ENCODE measurements at regions not wholly inside any gene's neighbourhood (a gene's known extent, or its start where the extent isn't known, plus 50 kb on each side); places are given as distances from the start of the nearest gene placed in this dataset.

- H3K27me3 Mint-ChIP-seq: no peaks in the 10 kb centered on the region
- H3K4me3 Mint-ChIP-seq: no peak overlapping the region
- H3K36me3 Mint-ChIP-seq (ENCODE audit: low read depth): no peaks in the 10 kb centered on the region
- no peaks in the 10 kb centered on the region for H3K9me3 Mint-ChIP-seq
- no peak overlapping the region for H3K27ac Mint-ChIP-seq
- POLR2A ChIA-PET: no interaction called here
- no peaks in the 10 kb centered on the region for H3K4me1 Mint-ChIP-seq
- CTCF ChIA-PET: no interaction called here
- no peak for DNase-seq
These were observed 160.8 kb upstream of the MYCN start for GRCh38 chr2:15779381-15780041.

DNA sequence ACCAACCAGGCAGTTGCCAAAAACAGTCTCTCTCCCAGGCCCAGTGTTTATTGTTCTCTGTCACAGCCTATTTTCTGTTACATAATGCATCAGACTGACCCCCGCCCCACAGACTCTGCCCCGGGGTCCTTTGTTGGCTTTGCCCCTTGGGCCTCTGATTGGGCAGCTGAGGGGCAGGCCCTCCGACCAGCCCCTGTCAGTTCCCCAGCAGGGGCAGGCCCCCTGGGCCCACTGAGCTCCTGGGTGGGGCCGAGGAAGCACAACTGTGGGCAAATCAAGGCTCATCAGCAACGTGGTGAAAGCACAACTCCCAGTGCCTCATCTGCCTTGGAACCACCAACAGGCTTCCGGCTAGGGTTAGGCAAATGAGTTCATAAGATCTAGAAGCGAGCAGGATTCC, 160.1 kb upstream of the MYCN start:
- ChIA-PET POLR2A (no interaction called here), CTCF (no interaction called here)
- H3K4me1 Mint-ChIP-seq: no peaks in the 10 kb centered on the region
- no peaks in the 10 kb centered on the region for H3K27me3 Mint-ChIP-seq
- H3K4me3 Mint-ChIP-seq: no peak overlapping the region
- DNase-seq: no peak
- H3K9me3 Mint-ChIP-seq: no peaks in the 10 kb centered on the region
- H3K36me3 Mint-ChIP-seq (ENCODE audit: low read depth): no peaks in the 10 kb centered on the region
- no peak overlapping the region for H3K27ac Mint-ChIP-seq

GRCh38 chr2:15780912-15781574, 159.3 kb upstream of the MYCN start:
- ChIA-PET POLR2A (no interaction called here), CTCF (no interaction called here)
- H3K9me3 Mint-ChIP-seq: no peaks in the 10 kb centered on the region
- H3K27me3 Mint-ChIP-seq: no peaks in the 10 kb centered on the region
- no peaks in the 10 kb centered on the region for H3K4me1 Mint-ChIP-seq
- DNase-seq: no peak
- H3K27ac Mint-ChIP-seq: no peak overlapping the region
- H3K36me3 Mint-ChIP-seq (ENCODE audit: low read depth): no peaks in the 10 kb centered on the region
- no peak overlapping the region for H3K4me3 Mint-ChIP-seq

GRCh38 chr2:15782009-15782751, 158.2 kb upstream of the MYCN start:
- no peaks in the 10 kb centered on the region for H3K9me3 Mint-ChIP-seq
- H3K4me3 Mint-ChIP-seq: no peak overlapping the region
- no peaks in the 10 kb centered on the region for H3K27me3 Mint-ChIP-seq
- H3K4me1 Mint-ChIP-seq: no peaks in the 10 kb centered on the region
- ChIA-PET POLR2A (no interaction called here), CTCF (no interaction called here)
- no peak for DNase-seq
- H3K27ac Mint-ChIP-seq: no peak overlapping the region
- H3K36me3 Mint-ChIP-seq (ENCODE audit: low read depth): no peaks in the 10 kb centered on the region

GRCh38 chr2:15782769-15783294, 157.5 kb upstream of the MYCN start:
- Mint-ChIP-seq H3K27ac (no peak overlapping the region), H3K36me3 (ENCODE audit: low read depth) (no peaks in the 10 kb centered on the region), H3K4me3 (no peak overlapping the region), H3K27me3 (no peaks in the 10 kb centered on the region), H3K4me1 (no peaks in the 10 kb centered on the region), H3K9me3 (no peaks in the 10 kb centered on the region)
- ChIA-PET CTCF (no interaction called here), POLR2A (no interaction called here)
- no peak for DNase-seq

- POLR2A ChIA-PET: no interaction called here
- H3K27ac Mint-ChIP-seq: no peak overlapping the region
- no peaks in the 10 kb centered on the region for H3K9me3 Mint-ChIP-seq
- H3K36me3 Mint-ChIP-seq (ENCODE audit: low read depth): no peaks in the 10 kb centered on the region
- CTCF ChIA-PET: no interaction called here
- no peak overlapping the region for H3K4me3 Mint-ChIP-seq
- H3K27me3 Mint-ChIP-seq: no peaks in the 10 kb centered on the region
- no peak for DNase-seq
- no peaks in the 10 kb centered on the region for H3K4me1 Mint-ChIP-seq
These were observed 156.9 kb upstream of the MYCN start for GRCh38 chr2:15783489-15783888.

DNA sequence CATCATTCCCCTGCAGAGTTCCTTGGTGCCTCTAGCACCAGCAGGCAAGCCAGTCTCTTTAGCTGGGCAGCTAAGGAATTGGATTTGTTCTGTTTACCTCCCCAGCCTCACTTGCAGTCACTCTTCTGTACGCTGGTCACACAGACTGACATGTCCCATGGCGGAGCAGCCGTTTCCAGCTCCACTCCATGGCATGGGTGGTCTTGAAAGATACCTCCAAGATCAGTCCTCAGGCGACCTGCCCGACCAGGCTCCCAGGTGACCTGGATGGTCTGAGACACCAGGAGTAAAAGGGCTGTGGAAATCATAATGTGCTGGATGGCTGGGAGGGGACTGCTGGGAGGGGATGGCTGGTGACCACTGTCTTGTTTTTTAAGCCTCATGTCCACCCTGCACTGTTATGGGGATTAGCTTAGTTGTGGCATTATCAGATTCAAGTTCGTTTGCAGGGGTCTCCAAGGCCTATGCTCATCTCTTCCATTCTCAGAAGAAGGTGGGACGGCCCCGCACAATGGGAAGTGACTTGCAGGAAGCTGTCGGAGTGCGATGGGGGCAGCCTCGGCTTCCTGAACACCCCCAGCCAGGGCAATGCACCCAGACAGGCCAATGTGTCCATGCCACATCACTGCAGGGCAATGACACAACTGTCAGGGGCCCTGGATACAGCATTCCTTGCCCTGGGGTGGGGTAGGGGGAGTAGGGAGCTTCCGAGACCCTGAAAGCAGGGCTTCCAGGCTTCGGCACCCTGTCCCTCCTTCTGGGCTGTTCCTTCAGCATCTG, 156.1 kb upstream of the MYCN start:
- ChIA-PET POLR2A (no interaction called here), CTCF (no interaction called here)
- Mint-ChIP-seq H3K4me1 (no peaks in the 10 kb centered on the region), H3K27ac (no peak overlapping the region), H3K27me3 (no peaks in the 10 kb centered on the region), H3K9me3 (no peaks in the 10 kb centered on the region), H3K4me3 (no peak overlapping the region), H3K36me3 (ENCODE audit: low read depth) (no peaks in the 10 kb centered on the region)
- DNase-seq: no peak

- Mint-ChIP-seq H3K36me3 (ENCODE audit: low read depth) (no peaks in the 10 kb centered on the region), H3K4me3 (no peak overlapping the region), H3K9me3 (no peaks in the 10 kb centered on the region), H3K27me3 (no peaks in the 10 kb centered on the region), H3K27ac (no peak overlapping the region), H3K4me1 (no peaks in the 10 kb centered on the region)
- DNase-seq: no peak
- CTCF ChIA-PET: no interaction called here
- POLR2A ChIA-PET: no interaction called here
These were observed 155.2 kb upstream of the MYCN start for GRCh38 chr2:15784886-15785801.

DNA sequence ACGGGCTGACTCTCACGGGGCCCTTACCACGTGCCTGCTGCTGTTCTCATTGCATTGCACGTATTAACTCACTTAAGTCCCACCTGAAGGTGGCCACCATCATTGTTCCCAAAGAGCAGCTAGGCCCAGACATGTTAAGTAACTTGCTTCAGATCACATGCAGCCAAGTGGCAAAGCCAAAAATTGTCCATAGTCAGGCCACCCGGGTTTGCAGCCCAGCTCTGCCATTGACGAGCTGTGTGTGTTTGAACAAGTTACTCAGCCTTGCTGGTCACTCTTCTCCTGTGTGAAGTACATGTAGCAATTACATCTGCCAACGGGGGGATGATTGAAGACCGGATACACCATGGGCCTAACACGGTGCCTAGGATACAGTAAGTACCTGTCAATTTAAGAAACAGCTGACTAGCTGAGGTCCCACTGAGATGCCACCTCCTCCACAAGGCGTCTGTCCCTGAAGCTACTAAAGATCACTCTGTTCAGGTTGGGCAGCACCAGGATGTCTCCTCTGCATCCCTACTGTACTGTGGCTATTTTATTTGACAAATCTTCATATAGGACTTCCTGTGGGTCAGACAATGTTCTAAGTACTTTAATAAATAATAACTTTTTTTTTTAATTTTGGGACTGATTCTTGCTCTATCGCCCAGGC, 154.2 kb upstream of the MYCN start:
- ChIA-PET CTCF (no interaction called here), POLR2A (no interaction called here)
- DNase-seq: no peak
- Mint-ChIP-seq H3K4me3 (no peak overlapping the region), H3K4me1 (no peaks in the 10 kb centered on the region), H3K27ac (no peak overlapping the region), H3K27me3 (no peaks in the 10 kb centered on the region), H3K36me3 (ENCODE audit: low read depth) (no peaks in the 10 kb centered on the region), H3K9me3 (no peaks in the 10 kb centered on the region)

DNA sequence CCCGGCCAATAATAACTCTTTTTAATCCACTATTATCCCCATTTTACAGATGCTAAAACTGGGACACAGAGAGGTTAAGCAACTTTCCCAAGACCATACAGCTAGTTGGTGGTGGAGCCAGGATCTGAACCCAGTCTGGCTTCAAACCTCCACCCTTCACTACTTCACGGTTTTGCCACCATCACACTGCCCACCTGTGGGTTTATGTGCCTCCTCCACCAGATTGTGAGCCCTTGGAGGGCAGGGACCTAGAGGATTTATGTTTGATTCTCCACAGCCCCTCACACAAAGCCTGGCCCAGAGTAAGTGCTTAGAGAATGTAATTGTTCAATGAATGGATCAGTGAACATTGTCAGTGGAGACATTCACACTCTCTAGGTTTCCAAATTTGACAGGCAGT, 153.4 kb upstream of the MYCN start:
- Mint-ChIP-seq H3K4me3 (no peak overlapping the region), H3K9me3 (no peaks in the 10 kb centered on the region), H3K27me3 (no peaks in the 10 kb centered on the region), H3K36me3 (ENCODE audit: low read depth) (no peaks in the 10 kb centered on the region), H3K27ac (no peak overlapping the region), H3K4me1 (no peaks in the 10 kb centered on the region)
- ChIA-PET POLR2A (no interaction called here), CTCF (no interaction called here)
- DNase-seq: no peak

DNA sequence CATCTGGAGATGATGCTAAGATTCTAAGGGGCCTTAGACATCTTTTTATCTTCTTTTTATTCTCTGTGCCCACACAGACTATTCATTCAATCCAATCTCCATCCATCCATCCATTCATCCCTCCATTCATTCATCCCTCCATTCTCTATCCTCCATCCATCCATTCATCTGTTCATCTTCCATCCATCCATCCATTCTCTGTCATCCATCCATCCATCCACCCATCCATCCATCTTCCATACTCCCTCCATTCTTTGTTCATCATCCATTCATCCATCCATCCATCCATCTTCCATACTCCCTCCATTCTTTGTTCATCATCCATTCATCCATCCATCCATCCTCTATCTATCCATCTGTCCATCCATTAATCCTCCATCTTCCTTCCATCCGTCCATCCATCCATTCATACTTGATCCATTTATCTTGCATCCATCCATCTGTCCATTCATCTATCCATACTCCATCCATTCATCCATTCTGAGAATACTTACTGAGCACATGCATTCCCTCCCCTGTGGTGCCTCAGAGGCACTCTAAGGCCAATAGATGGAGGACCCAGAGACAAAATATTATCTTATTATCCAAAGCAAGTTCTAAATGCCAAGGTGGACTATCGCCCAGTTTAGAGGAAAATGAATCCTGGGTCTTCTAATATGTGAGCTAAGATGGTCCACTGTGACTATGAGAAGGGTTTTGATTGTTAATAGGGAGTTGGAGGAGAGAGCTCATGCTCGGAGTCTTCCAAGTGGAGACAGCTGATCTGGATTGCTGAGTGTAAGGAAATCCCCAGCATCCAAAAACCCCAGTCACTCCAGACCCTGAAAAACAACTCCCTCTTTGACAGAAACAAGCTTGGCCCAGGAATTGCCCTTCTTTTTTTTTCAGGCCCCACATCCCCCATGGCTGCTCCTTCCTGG, 152.6 kb upstream of the MYCN start:
- H3K4me3 Mint-ChIP-seq: no peak overlapping the region
- no peaks in the 10 kb centered on the region for H3K9me3 Mint-ChIP-seq

More for the DNA sequence above, 152.6 kb upstream of the MYCN start:
- Mint-ChIP-seq H3K27ac (no peak overlapping the region), H3K27me3 (no peaks in the 10 kb centered on the region), H3K36me3 (ENCODE audit: low read depth) (no peaks in the 10 kb centered on the region), H3K4me1 (no peaks in the 10 kb centered on the region)
- no peak for DNase-seq
- ChIA-PET CTCF (no interaction called here), POLR2A (no interaction called here)

All from activated CD4-positive, alpha-beta memory T cell treated with anti-CD3 and anti-CD28 coated beads, Interleukin-2, amount 10 ng/mL, durations not matched to agents 7 days and 5 days (primary cell).